Osteoblast (primary cell): ENCODE measurements at regions not wholly inside any gene's neighbourhood (a gene's known extent, or its start where the extent isn't known, plus 50 kb on each side); places are given as distances from the start of the nearest gene placed in this dataset.
A peak's percentile ranks its signal among the peaks of the same experiment; 100 is the strongest.

Experiments used
- DNase-seq: peaks from one replicate; pipeline ENCODE4 v3.0.0; 2011; ENCODE audit warnings: low spot score, mixed read lengths; ENCODE audit not compliant: insufficient read length; ENCODE audit errors: missing footprints
- H2AFZ ChIP-seq: 2 replicates; pipeline ENCODE4 v1.6.0; 2011; ENCODE audit warnings: mild to moderate bottlenecking, low read length
- H3K27ac ChIP-seq: 2 replicates; pipeline ENCODE4 v1.5.1; 2011; ENCODE audit warnings: mild to moderate bottlenecking, low read depth, low read length, moderate library complexity
- H3K27me3 ChIP-seq: 2 replicates; pipeline ENCODE4 v1.6.0; 2012; ENCODE audit warnings: mild to moderate bottlenecking, control low read depth, inconsistent platforms, low read length, moderate library complexity; ENCODE audit not compliant: insufficient read depth
- H3K36me3 ChIP-seq: 2 replicates; pipeline ENCODE4 v1.5.1; 2011; ENCODE audit warnings: mild to moderate bottlenecking, low read length, control low read depth, moderate library complexity; ENCODE audit not compliant: insufficient read depth
- H3K4me1 ChIP-seq: 2 replicates; pipeline ENCODE4 v1.5.1; 2011; ENCODE audit warnings: mild to moderate bottlenecking, low read length, control low read depth, moderate library complexity; ENCODE audit not compliant: insufficient read depth
- H3K4me2 ChIP-seq: 2 replicates; pipeline ENCODE4 v1.6.0; 2011; ENCODE audit warnings: mild to moderate bottlenecking, low read length; ENCODE audit not compliant: insufficient read depth
- H3K4me3 ChIP-seq: fragments of 200-600 bp; sonication (generic); 3 replicates; pipeline ENCODE4 v1.5.1; 2012; ENCODE audit warnings: mild to moderate bottlenecking, low read length, inconsistent platforms; ENCODE audit not compliant: insufficient read depth
- H3K79me2 ChIP-seq: 2 replicates; pipeline ENCODE4 v1.6.0; 2012; ENCODE audit warnings: mild to moderate bottlenecking, low read length, control low read depth, inconsistent platforms; ENCODE audit not compliant: insufficient read depth
- H3K9me3 ChIP-seq: 2 replicates; pipeline ENCODE4 v1.5.1; 2011; ENCODE audit warnings: low read depth, low read length, control low read depth
- H4K20me1 ChIP-seq: 2 replicates; pipeline ENCODE4 v1.6.0; 2012; ENCODE audit warnings: mild to moderate bottlenecking, low read length, control low read depth; ENCODE audit not compliant: insufficient read depth
- CTCF ChIP-seq: IDR thresholded peaks from 2 replicates; pipeline ENCODE4 v1.5.1; 2011; ENCODE audit warnings: mild to moderate bottlenecking, low read depth, low read length, moderate library complexity; ENCODE audit errors: extremely low read depth

- Histone ChIP-seq H4K20me1 (no peaks in the 10 kb centered on the region), H3K4me1 (peaks cover 18% of the 10 kb centered on the region), H3K4me2 (peak overlapping the region; percentile 82), H3K27ac (peak overlapping the region; percentile 74), H2AFZ (peak overlapping the region; percentile 74), H3K79me2 (no peaks in the 10 kb centered on the region), H3K27me3 (peaks cover 45% of the 10 kb centered on the region), H3K9me3 (no peaks in the 10 kb centered on the region), H3K4me3 (peak overlapping the region; percentile 75), H3K36me3 (no peaks in the 10 kb centered on the region)
- peak; percentile 92 for DNase-seq
- no peak for TF ChIP-seq CTCF
Measured at GRCh38 chrX:40175511-40176350, 78.0 kb upstream of the BCOR start.

GRCh38 chrX:40174854-40175510 lies 77.2 kb upstream of the BCOR start:
- Histone ChIP-seq H3K27ac (peak overlapping the region; percentile 75), H3K4me2 (peak overlapping the region; percentile 82), H3K9me3 (no peaks in the 10 kb centered on the region), H3K4me1 (peaks cover 19% of the 10 kb centered on the region), H3K36me3 (no peaks in the 10 kb centered on the region), H3K4me3 (peak overlapping the region; percentile 75), H3K27me3 (peaks cover 47% of the 10 kb centered on the region), H4K20me1 (no peaks in the 10 kb centered on the region), H3K79me2 (no peaks in the 10 kb centered on the region), H2AFZ (peak overlapping the region; percentile 74)
- DNase-seq, result peak; percentile 94
- no peak for TF ChIP-seq CTCF

- no peaks in the 10 kb centered on the region for H3K79me2 ChIP-seq
- peak overlapping the region; percentile 75 for H3K27ac ChIP-seq
- H3K36me3 ChIP-seq, result no peaks in the 10 kb centered on the region
- H2AFZ ChIP-seq, result no peak overlapping the region
- H3K27me3 ChIP-seq, result peaks cover 50% of the 10 kb centered on the region
- peak overlapping the region; percentile 82 for H3K4me2 ChIP-seq
- peaks cover 19% of the 10 kb centered on the region for H3K4me1 ChIP-seq
- H4K20me1 ChIP-seq, result no peaks in the 10 kb centered on the region
- H3K4me3 ChIP-seq, result peak overlapping the region; percentile 75
- no peaks in the 10 kb centered on the region for H3K9me3 ChIP-seq
- DNase-seq, result peak; percentile 87
- TF ChIP-seq CTCF, result no peak
Measured at GRCh38 chrX:40174001-40174853, 76.5 kb upstream of the BCOR start.
